Right forelimb (tissue), 1 donor: ENCODE measurements at regions not wholly inside any gene's neighbourhood (a gene's known extent, or its start where the extent isn't known, plus 50 kb on each side); places are given as distances from the start of the nearest gene placed in this dataset.

Experiments used
- DNase-seq: peaks from one replicate; pipeline ENCODE4 v3.0.0-alpha.2; 2018

DNA sequence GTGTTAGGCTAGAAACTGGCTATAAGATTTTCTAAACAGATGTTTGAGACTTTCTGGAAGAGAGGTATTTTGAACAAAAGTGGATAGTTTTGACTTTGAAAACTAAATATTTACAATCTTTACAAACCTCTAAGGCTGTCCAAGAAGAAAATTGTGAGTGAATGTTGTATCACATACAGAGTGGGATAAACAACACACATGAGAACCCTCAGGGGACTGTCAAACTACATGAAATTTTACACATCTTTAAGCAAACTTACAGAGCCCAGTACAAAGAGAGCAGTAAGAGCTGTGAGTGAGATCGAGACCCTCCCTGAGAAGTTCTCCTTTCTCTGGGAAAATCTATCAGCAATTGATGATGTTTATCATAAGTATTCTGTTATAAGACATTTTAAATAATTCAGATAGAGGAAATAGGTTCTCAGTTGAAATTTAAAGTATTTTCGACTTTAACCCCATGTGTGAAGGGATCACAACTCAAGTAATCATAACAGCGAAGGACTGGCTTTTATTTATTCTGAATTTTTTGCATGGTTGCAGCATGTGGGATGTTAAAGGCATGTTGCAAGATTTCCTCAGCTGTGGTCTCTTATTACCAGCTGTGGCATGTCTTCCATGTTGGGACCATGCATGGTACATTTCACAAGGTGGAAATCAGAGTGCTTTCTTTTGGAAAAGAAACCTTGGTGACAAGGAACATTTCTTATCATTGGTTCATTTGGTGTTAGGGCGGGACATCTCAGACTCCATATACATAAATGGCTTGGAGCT is 264.0 kb upstream of the PRICKLE1 start:
- DNase-seq, result no peak

DNA sequence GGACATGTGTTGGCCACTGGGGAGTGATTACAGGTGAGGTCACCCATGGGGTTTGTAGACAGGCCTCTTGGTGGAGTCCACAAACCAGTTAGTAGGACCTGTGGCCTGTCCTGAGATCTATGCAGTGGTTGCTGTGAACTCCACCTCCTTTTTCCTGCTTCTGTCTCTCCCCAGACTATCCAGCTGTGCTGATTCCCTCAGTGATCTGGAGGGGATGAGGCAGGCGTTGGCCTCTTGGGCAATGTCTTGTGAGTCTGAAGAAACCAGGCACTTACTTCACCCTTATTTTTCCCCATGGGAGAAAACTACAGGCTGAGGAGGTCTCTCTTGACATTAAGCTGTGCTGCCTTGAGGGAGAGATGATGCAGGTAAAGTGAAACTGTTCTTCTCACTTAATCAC is 257.2 kb upstream of the PRICKLE1 start:
- DNase-seq, result no peak

DNA sequence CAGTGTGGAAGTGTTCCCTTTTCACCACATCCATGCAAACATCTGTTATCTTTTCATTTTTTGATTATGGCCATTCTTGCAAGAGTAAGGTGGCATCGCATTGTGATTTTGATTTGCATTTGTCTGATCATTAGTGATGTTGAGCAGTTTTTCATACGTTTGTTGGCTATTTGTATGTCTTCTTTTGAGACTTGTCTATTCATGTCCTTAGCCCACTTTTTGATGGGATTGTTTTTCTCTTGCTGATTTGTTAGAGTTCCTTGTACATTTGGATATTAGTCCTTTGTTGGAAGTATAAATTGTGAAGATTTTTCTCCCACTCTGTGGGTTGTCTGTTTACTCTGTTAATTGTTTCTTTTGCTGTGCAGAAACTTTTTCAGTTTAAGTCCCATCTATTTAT is 244.5 kb upstream of the PRICKLE1 start:
- no peak for DNase-seq

DNA sequence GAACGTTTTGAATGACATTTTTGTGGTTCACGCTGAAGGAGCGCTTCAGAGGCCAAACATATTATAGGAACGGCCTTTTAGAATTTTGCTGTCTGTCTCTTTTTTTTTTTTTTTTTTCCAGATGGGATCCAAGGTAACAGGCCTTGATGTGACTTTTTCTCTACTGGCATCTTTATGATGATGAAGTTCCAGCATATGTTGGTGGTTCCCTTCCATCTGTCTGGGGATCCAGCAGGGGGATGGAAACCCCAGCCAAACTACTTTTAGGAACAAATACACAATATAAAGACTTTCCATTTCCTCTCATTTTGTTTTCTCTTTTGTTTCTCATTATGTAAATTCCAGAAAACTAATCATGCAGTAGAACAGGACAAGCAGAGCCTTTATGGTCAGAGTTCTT is 239.3 kb upstream of the PRICKLE1 start:
- no peak for DNase-seq

DNA sequence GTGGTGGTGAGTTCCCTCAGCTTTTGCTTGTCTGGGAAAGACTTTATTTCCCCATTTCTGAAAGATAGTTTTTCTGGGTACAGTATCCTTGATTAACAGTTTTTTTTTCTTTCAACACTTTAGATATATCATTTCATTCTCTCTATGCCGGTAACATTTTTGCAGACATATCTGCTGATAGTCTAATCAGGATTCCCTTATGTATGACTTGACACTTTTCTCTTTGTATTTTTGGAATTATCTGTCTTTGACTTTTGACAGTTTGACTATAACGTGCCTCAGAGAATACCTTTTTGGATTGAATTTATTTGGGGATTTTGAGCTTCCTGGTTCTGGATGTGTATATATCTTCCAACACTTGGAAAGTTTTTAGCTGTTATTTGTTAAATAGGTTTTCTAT is 234.8 kb upstream of the PRICKLE1 start:
- DNase-seq, result no peak

DNA sequence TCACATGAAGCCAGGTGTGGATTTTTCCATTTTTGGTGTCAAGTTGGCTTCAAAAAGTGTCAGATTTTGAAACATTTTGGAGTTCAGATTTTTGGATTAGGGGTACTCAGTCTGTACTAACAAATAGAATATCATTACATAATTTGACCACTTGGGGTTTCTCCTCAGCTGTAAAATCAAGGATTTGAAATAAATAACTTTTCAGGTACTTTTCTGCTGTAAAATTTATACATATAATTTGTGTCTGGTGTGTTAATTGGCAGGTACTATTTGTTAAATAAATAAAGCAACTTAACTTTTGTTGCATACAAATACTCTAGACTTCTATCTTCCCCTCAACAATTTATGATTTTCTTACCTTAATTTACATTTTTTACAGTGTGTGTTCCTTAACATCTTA is 234.1 kb upstream of the PRICKLE1 start:
- DNase-seq, result no peak

DNA sequence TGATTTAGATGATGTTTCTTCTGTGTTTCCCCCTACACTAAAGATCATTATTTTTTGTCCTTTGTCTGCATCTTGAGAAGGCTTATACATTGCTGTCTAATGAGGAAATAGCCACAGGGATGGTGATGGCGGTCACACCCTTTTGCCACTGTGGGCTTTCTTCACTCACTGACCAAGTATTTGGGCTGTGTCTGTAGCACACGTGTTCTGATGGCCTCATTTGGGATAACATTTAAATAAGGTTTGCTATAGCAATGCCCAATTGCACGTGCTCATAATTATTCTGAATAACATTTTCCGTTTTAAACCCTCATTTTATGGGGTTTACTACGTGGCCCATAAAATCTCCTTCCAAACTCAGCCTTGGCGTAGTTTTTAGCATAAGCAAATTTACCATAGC is 230.3 kb upstream of the PRICKLE1 start:
- DNase-seq, result no peak

DNA sequence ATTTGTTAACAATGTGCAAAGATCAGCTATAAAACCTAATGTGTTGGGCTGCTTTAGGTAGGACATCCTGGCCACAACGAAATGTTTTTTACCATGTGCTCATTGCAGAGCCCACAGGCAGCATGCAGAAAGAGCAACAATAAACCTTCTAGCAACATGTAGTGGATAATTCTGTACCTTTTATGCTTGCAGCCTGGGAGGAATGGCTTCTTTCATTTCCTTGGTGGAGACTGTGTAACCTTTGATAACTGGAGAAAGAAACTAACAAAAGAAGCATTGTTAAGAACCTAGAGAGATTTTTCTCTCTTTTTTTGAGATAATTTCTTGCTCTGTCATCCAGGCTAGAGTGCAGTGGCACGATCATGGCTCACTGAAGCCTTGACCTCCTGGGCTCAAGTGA is 225.5 kb upstream of the PRICKLE1 start:
- DNase-seq, result no peak

DNA sequence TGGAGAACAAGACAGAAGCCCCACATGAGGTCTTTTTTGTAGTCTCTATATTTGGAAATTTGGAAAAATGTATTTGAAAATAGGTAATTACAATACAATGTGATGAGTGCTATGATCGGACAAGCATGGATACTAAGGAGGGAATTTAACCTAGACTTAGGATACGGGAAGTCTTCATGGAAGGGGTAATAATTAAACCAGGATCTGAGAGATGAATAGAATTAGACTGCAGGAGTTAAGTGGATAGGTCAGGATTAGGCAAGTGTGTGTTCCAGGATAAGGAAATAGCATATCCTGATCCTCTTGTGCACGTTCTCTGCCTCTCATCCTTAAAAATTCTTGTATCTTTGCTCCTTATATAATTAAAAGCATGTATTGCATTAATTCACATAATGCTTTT is 223.3 kb upstream of the PRICKLE1 start:
- DNase-seq, result no peak

DNA sequence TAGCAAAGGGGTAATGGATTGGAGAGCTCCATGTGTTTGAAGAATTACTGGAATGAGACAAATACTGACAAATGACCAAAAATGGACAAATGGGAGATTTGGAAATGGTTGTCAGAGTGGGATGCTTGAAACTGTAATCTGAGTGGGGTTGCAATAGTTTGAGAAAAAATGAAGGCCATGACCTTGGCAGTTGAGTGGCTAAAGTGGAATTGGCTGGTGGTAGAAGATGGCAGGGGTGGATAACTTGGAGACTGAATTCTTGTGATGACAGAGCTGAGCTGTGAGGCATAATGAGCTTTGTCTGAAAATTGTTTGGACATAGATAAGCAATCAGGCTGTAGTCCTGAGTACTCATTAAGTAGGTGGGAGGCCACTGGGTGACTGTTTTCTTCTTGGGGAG is 222.5 kb upstream of the PRICKLE1 start:
- no peak for DNase-seq

DNA sequence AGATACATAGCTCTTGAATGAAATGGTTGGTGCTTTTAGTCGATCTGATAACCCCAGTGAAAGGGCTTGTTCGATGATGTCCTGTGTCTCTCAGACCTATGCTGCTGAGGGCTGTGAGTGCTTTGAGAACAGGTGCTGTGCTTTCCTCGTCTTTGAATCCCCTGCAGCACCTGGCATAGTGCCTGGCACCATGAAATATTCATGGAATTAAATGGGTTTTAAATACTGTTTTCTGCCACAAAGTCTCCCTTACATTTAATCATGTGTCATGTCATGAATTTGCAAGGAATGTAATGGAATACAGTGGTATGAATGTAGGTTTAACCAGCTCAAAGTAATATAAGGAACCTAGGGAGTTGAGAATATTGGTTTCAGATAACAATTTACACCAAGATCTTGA is 220.5 kb upstream of the PRICKLE1 start:
- no peak for DNase-seq

DNA sequence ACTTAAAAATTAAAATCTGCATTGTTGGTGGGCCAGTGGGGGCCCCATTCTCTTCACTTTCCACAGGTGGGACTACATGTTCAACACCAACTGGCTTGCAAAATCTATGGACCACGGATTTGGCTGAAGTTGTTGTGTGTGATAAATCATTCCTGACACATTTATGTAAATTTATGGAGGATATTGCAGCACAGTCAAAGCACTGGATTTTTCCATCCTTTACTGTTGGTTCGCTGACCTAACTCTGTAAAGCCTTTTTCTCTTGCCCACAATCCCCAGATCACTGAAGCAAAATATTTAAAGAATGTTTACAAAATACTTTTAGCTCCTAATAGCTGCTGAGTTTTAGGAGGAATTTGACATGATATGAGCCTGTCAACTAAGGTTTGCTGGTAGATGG is 219.7 kb upstream of the PRICKLE1 start:
- DNase-seq, result no peak

DNA sequence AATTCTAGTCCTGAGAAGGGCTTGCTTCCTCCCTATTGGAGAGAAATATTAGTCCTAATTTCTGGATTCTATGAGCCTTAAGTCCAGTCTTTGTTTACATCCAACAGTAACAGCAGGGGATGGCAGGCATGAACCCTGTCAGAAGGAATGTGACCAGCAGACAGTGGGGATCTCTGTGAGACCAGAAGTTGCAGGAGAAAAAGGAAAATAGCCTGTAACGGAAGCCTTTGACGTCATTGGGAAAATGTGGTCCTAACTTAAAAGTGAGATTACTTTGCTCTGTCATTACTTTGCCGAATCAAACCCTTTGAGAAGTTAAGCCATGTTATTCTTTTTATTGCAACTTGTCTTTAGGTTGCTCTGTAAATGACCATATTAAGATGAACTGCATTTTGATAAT is 218.2 kb upstream of the PRICKLE1 start:
- no peak for DNase-seq

DNA sequence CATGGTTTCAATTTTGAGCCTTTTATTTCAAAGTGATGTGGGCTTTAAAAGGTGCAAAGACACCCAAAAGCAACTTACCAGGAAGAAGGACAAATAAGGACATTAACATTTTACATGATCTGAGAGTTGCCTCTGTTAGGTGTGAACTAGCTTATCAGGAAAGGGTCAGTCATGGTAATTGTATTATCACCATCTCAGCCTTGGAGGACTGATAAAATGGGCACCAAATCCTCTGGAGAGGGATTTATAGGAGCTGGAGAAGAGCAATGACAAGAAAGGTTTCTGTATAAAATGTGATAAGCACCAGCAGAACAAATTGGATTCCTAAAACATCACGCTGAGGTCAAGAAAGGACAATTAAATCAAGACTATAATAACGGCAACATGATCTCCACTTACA is 217.7 kb upstream of the PRICKLE1 start:
- no peak for DNase-seq

DNA sequence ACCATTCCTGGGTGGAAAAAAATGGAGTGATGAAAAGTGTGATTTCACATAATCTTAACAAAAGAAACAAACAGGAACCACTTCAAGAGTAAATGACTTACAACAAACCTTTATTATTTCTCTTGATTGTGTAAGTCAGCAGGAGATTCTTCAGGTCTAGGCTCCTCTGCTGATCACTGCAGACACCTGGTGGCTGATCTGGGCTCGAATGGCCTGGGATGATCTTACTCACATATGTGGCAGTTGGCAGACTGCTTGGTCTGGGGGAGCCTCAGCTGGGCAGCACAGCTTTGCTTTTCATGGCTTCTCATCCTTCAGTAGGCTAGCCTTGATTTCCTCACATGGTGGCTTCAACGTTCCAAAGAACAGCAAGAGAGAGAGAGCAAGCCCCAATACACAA is 215.4 kb upstream of the PRICKLE1 start:
- no peak for DNase-seq

DNA sequence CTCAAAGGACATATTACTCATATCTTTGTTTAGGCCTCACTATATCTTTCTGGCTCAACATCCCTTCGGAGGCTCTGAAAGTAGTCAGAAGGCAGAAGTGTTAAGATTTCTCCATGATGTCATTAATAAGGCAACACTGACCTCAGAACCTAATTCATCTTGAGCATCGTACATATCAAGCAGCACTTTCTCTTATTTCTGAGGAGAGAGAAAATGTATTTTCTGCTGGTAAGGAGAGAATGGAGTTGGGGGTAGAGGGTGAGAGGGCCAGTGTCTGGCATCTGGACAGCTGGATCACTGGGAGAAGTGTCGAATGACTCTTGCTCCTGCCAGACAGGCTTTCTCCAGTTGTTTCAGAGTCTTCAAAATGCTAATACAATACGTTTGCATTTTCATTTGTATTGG is 213.2 kb upstream of the PRICKLE1 start:
- DNase-seq, result no peak

DNA sequence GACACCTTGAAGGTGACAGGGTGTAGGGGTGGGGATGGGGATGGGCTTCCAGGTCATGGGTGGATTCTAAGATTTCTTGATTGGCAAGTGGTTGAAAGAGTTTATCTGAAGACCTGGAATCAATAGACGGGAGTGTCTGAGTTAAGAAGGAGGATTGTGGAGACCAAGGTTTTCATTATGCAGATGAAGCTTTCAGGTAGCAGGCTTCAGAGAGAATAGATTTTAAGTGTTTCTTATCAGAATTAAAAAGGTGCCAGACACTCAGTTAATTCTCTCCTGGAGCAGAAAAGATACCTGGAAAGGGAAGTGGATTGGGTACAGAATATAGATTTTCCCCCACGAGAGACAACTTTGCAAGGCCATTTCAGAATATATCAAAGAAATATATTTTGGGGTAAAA is 211.7 kb upstream of the PRICKLE1 start:
- DNase-seq, result no peak

DNA sequence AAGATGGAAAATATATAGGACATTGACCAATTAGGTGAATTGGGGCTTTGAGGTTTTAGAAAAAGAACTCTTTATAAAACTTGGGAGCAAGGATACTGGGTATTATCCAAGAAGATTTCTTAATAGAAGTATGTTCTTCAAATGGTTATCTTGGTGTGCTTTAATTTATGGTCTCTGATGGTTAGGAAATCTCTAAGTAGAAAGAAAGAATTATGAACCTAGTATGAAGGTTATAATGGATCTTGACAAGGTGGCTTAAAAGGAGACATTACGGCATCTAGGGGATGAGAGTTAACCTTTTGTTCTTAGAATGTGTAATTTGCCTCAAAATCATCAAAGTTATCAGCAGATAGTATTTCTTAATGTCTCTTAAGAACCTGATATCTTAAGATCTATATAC is 210.4 kb upstream of the PRICKLE1 start:
- no peak for DNase-seq

DNA sequence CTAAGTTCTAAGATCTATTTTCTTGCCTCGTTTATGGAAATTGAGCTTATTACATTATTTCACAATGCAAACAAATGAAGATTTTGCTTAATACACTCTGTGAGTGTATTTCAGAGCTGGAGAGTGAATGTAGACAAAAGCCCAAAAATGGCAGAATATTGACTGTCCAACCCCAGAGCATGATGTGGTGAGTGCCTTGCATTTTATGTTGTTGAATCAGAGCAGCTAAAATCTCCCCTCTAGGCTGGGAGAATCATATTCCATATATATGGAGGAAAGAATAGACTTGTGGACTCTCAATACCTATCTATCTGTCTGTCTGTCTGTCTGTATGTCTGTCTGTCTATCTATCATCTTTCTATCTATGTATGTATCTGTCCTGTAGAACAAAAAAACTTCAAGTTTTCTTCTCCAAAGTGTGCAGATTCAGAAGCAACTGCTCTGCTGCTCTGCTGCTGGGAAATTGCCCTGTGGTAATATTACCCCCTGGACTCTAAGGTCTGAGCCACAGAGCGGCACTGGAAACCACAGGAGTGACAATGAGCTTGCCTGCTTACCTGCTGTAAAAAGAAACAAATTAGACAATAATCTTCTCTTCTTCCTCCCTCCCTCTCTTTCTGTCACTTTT is 209.4 kb upstream of the PRICKLE1 start:
- DNase-seq, result no peak

DNA sequence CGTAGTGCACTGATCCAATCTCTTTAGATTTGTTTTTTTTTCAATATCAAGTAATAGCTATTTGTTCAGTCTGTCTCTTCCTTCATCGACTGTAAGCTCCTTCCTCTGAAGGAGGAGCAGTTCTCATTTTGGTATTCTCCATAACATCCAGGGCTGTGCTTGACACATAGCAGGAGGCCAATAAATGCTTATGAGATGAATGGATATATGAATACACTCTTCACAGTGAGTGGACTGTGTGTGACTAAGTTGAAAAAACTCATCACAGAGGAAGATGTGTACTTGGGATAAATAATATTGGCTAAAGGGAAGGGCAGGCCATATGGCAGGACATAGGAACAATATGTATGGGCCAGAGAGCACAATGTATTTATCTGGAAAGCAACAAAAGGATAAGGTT is 205.3 kb upstream of the PRICKLE1 start:
- no peak for DNase-seq

DNA sequence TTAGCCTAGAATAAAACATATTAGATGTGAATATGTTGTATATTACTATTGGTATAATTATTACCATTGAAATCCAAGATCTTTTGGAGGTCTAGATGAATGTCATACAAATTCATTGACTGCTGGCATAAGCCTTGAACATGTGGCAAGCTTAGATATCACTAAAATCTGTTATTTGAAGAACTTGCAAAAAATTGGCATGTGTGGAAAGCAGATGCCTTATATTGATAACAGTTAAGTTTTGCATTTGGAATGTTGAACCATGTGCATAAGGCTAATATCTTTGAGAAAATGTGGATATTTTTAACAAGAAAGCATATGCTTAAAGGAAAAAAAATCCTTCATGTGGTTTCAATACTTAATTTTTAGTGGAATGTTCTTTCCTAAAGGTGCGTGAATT is 203.6 kb upstream of the PRICKLE1 start:
- DNase-seq, result no peak

DNA sequence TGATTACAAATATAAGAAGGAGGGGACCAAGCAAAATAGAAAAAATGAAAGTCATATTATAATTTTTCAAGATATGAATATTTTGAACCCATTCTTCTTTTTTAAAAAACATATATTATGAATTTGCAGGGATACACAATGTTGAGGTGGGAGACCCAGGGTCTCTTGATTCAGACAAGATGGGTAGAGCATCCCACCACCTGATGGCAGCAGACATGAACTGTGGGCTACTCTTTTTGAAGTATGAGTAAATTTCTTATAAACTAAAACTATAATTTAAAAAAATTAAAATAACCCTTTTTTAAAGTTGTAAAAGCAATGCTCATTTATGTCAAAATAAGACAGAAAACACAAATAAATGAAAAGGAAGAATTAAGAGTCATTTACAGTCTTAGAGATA is 202.7 kb upstream of the PRICKLE1 start:
- DNase-seq, result no peak

DNA sequence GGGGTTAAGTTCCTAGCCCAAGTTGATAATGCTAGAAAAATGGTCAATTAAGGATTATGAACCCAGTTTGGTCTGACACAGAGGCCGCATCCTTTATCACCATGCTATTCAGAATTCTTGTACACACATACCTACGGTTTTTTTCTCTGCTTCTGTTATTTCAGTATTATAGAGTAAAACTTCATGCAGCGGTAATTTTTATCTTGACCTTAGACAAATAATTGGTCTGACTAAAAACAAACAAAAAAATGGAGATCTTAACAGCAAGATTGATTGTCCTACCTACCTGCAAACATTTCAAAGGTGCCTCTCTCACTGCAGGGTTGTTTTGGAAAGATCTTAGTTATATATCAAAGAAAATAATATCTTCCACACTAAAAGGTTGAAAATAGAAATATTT is 201.9 kb upstream of the PRICKLE1 start:
- DNase-seq, result no peak

DNA sequence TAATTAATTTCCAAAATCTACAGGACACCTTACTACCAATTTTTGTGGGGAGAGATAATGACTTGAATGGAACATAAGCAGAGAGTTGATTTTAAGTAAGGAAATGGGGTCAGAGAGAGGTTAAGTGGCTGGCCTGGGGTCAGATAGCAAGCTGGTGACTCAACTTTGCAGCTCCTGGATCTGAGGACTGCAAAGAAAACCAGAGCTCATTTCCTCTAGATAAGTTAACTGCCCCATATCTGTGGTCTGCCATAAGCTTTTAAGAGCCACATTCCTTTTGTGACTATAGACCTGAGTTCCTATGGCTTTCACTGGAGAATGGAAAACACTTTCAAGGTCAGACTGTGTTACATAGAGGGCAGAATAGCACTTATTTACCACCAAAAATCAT is 201.2 kb upstream of the PRICKLE1 start:
- DNase-seq, result no peak
